DMS79 (cell line): ENCODE measurements at regions not wholly inside any gene's neighbourhood (a gene's known extent, or its start where the extent isn't known, plus 50 kb on each side); places are given as distances from the start of the nearest gene placed in this dataset.

Experiments
- DNase-seq: peaks from one replicate; lab custom pipeline; 2025; lab: John Stamatoyannopoulos, UW

GRCh38 chr4:30783751-30784150 is 63.6 kb downstream of the PCDH7 start:
- DNase-seq, result no peak

DNA sequence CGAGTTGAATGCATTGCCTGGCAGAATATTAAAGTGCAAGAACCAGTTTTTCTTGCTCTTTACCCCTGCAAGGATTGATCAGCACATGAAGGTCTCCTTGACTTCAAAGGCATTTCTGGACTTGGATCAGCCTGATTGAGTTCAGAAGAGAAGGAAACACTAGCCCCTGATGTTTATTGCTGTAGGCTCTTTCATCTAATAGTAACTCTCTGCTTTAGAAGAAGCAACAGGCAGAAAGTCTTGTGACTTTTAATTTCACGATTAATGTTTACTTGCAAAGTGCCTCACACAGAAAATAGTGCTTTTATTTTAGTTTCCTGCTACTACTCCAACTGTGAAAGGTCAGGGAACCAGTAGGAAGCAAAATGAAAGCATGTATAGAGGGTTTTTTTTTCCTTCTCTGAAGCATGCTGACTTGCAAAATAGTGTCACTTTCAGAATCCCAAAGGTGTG is 69.1 kb downstream of the PCDH7 start:
- DNase-seq, result no peak

DNA sequence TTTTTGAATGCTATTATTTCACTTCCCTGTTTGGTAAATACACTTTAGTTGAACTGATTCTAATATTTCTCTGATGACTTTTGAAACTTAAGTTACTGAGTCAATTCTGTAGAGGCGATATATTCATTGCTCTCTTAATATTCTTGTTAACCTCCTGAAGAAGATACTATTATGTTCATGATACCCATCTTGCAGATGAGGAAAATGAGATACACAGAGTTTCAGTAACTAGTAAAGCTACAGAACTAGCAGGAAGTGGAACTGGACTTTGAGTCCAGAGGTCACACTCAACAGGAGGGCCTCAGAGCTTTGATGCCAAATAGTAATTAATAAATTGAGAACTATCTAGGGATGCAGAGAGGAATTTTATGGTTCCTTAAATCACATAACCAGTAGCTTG is 70.0 kb downstream of the PCDH7 start:
- no peak for DNase-seq

DNA sequence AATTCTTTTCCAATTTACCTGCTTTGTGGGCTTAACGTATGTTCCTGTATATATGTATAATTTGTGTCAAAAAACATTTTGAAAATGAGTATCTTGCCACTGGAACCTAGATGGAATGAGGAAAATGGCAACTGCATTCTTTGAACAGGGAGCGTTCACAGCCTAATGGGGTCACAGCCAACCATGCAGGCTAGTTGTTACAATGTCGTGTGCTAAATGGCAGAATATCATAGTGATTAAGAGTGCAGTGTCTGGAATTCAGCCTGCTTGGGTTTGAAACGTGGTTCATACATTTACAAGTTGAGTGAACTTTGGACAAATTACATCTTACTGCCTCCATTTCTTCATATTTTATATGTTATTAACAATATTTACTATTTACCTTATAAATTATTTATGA is 70.8 kb downstream of the PCDH7 start:
- no peak for DNase-seq

DNA sequence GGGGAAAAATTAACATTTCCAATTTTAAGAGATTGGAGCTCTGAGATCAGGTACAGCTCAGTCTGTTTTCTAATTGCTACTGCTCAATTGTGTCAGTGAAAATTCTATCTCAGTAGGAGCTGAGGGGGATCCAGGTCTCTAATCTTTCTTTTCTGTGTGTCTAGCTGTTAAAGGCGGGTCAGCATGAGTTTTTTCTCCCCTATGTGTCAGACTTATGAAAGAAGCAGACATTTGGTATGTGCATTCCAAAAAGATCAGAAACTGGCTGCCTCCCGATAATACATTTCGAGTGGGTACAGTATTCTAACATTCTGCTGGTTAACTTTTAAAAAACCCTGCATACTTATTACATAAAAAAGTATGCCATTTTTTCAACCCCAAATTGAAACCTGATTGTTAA is 72.4 kb downstream of the PCDH7 start:
- DNase-seq, result no peak

- DNase-seq, result no peak
Measured at GRCh38 chr4:30801876-30802275, 81.7 kb downstream of the PCDH7 start.

DNA sequence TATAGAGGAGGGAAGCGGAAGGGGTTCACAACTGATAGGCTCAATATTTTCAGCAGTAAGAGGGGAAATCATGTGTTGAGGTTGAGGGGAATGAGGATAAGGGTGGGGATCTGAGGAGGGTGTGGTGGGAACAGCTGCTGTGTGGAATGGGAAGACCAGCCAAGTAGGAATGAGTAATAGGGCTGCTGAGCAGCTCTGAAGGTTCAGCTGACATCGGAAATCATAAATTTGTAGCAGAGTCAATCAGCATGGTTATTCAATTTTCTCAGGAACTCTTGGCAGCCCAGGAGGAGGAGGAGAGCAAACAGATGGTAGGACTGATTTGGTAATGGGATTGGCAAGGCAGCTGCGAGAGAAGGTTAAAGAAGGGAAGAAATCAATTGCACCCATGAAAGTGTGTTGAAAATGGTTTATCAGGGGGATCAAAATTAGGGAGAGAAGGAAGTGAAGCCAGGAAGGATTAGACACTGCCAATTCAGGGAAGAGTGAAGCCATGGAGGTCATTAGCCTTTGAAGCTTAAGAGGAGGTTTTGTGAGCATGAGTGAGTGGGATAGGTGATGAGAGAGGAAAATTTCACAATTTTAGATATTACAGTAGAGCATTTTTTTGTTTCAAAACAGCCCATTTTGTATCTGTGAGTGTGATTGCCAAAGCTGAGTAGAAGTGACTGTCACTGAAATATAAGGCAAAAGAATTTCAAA is 82.6 kb downstream of the PCDH7 start:
- DNase-seq, result no peak

GRCh38 chr4:30808276-30808675 is 88.1 kb downstream of the PCDH7 start:
- no peak for DNase-seq

DNA sequence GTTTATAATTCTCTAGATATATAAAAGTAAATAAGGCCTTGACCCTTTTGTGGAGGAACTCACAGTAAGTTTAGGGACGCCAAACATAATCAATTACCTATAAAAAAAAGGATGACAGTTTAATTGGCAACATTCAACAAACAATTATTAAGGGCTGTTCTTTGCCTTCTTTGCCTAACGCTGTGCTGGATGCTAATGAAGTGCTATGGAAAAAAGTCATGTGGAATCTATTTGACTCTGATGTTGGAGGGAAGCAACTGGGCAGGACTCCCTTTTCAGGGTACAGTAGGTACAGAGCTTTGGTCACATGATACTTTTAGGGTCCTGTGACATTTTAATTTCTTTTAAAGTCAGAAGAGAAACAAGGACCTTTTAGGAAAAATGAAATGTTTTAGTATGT is 91.1 kb downstream of the PCDH7 start:
- DNase-seq, result no peak

DNA sequence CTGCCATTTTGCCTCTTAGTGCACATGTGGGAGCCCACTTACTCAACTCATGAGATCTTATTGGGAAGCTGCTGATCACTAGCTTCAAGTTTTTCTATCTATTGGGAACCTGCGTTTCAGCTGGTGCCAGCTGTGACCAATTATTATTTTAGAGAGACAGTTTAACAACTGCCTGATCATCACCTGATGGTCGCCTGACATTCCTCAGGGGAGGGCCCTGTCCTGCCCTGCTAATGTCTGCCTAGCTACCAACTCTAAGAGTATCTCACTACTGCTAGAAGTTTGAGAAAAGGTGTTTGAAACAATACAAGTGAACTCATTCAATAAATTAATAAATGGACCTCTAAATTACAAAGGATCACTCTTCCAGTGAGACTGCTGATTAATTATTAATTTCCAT is 95.5 kb downstream of the PCDH7 start:
- no peak for DNase-seq

DNA sequence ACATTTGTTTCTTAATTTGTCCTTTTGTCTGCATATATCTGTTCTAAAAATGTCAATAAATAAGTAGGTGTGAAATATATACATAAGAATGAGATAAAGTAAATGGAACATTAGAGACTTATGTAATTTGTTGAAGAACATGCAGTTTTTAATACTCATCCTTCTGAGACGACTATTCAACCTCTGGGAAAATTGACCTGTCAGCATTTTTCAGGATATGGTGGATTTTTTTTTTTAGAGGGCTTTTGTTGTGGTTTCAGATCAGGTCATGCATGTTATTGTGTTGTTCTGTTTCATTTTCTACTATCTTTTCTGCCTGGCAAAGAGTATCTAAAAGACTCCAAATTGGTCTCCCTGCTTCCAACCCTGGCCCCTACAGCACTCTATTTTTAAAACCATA is 97.3 kb downstream of the PCDH7 start:
- DNase-seq, result no peak

DNA sequence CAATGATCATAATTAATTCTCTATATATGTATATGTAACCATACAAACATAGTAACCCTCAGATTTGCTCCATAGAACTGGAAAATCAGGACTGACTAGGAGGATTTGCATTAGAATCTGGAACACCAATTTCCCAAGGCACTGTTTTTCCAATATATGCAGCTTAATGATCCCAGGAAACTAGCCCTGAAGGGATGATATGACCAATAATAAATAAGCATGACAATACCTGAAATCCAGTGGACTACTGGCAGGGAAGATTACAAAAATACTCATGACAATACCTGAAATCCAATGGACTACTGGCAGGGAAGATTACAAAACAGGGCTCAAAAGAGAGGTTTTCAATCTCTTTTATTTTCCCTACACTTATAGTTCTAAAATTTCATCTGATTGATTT is 98.4 kb downstream of the PCDH7 start:
- DNase-seq, result no peak

GRCh38 chr4:30821275-30821674 is 101.1 kb downstream of the PCDH7 start:
- DNase-seq, result no peak

- DNase-seq, result no peak
Measured at GRCh38 chr4:30821859-30822612, 101.9 kb downstream of the PCDH7 start.

- no peak for DNase-seq
Measured at GRCh38 chr4:30822911-30823551, 102.9 kb downstream of the PCDH7 start.

DNA sequence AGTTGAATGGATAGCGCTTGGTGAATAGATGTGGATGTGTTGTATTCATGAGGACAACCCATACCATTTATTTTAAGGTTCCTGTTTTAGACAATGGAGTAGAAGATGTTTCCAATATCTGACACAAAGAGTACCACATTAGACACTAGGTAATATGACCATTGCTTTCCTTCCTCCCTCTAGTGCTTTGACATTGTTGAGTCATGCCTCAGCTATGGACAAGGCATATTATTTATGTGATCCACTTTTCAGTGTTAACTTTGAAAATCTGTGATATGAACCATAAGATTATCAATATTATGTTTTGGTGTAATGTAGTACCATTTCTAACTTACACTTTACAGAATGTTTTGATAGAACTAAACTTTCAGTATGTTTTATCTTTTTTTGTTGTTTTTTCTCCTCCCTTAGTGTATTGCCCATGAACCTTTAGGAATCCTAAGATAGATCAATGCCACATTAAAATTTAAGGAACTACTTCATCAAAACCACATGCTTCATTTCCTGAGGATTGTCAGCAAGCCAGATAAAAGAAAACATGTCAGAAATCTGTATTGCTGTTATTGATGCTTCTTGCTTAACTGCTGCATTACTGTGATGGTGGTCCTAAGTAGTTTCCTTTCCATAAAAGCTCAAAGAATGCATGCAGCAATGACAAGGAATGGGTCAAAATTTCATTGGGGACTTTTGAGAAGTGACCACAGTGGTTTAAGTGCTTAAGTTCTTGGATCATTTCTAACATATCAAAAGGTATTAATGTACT is 105.0 kb downstream of the PCDH7 start:
- no peak for DNase-seq

DNA sequence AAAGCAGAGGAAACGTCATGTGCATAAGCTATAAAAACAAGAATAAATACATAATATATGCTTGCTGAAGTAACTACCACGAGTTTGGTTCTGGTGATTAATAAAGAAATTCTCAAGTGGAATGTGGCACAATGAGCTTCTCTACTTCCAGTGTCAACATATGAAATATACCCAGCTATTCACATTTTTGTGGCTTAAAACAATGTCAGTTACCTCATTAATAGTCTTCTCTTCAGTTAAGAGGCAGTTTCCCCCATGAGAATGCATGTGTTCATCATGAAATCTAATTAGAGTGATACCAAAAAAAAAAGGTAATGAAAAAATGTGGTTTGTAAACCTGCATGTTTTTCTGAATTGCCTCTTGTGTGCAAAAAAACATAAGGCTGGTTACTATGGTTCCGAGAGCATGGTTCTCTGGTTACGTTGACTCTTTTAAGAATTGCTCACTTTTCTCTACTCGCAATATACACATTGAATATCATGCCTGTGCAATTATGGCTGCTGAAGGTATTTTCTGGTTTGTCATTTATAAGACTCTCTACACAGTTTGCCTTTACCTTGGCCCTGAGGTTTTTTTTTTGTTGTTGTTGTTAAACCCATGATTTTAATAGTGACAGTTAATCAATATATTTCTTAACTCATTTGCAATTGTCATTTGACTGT is 108.2 kb downstream of the PCDH7 start:
- DNase-seq, result no peak

DNA sequence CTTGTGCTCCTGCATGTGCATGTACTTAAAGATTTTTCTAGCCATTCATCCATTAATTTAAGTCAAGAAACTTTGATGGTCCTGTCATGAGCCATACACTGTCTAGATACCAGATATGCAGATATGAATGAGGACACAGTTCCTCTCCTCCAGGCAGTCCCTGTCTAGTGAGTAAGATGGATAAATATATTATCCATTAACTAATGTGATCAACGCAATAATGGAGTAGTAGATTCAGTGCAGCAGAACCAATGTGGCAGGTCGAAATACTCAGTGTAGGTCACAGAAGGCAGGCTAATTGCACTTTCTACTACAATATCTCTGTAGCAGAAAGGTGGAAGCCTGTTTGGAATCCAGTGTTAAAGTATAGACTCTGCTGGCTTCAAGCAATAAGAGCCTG is 112.5 kb downstream of the PCDH7 start:
- no peak for DNase-seq

- DNase-seq, result no peak
Measured at GRCh38 chr4:30833206-30833605, 113.0 kb downstream of the PCDH7 start.

- no peak for DNase-seq
Measured at GRCh38 chr4:30835044-30835443, 114.9 kb downstream of the PCDH7 start.

DNA sequence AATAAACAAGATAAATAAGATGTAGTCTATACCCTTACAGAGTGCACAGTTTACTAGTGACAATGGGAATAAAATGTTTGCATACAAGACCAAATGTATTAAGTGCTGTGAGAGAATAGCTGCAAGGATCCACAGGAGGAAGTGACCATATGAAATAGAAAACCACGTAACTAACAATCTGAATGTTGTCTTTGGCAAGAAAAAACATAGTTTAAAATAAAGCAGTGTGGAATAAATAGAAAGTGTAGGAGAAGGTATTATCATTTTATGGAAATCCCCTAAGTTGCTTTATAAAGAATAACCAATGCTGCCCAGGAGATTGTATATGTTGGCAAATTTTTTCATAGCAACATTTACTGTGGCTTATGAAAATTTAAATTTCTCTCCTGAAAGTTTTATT is 116.1 kb downstream of the PCDH7 start:
- DNase-seq, result no peak

- DNase-seq, result no peak
Measured at GRCh38 chr4:30837131-30837539, 117.0 kb downstream of the PCDH7 start.
